ENCODE measurements at regions not wholly inside any gene's neighbourhood (a gene's known extent, or its start where the extent isn't known, plus 50 kb on each side); places are given as distances from the start of the nearest gene placed in this dataset.

DNA sequence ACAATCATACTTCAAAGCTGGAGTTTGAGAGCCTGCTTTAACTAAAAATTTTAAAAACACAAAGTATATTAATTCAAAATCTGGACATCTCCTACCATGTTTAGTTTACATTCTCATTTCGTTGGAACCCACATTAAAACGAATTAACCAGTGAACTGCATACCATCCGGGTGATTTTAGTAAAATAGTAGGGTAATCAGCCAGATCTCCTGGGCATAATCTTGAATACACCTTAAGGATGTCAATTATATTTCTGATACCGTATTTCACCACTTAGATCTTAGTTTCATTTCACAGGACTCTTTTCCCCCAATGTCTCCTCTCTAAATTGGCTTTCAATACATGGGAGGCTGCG is 175.6 kb upstream of the PFKP start:
- CTCF ChIA-PET, result no interaction called here
- TF ChIP-seq EZH2phosphoT487 (IDR thresholded peaks at IDR 0.05; ENCODE audit: borderline replicate concordance, low read length) (no peak), EZH2 (IDR thresholded peaks at IDR 0.05; ENCODE audit: low read length, unreplicated experiment) (no peak)
- TF ChIP-seq, protein P1, sequence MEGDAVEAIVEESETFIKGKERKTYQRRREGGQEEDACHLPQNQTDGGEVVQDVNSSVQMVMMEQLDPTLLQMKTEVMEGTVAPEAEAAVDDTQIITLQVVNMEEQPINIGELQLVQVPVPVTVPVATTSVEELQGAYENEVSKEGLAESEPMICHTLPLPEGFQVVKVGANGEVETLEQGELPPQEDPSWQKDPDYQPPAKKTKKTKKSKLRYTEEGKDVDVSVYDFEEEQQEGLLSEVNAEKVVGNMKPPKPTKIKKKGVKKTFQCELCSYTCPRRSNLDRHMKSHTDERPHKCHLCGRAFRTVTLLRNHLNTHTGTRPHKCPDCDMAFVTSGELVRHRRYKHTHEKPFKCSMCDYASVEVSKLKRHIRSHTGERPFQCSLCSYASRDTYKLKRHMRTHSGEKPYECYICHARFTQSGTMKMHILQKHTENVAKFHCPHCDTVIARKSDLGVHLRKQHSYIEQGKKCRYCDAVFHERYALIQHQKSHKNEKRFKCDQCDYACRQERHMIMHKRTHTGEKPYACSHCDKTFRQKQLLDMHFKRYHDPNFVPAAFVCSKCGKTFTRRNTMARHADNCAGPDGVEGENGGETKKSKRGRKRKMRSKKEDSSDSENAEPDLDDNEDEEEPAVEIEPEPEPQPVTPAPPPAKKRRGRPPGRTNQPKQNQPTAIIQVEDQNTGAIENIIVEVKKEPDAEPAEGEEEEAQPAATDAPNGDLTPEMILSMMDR (conservative IDR thresholded peaks at IDR 0.05; ENCODE audit: low read depth, low read length), result no peak
- Histone ChIP-seq H3K4me2 (ENCODE audit: low read length) (no peak overlapping the region), H2AFZ (ENCODE audit: low read length) (no peak overlapping the region), H3K36me3 (ENCODE audit: low read depth, low read length) (no peaks in the 10 kb centered on the region), H4K20me1 (ENCODE audit: low read length) (no peaks in the 10 kb centered on the region), H3K9ac (ENCODE audit: low read length) (no peak overlapping the region), H3K27me3 (ENCODE audit: low read length) (peaks cover 12% of the 10 kb centered on the region; the same call in 1 of the 2 replicates), H3K9me3 (ENCODE audit: low read length) (no peaks in the 10 kb centered on the region), H3K4me3 (ENCODE audit: low read length) (no peak overlapping the region), H3K79me2 (ENCODE audit: low read length) (no peaks in the 10 kb centered on the region), H3K9me2 (replicated peaks; ENCODE audit: low read length) (no peaks in the 10 kb centered on the region), H3K27ac (ENCODE audit: low read length) (no peak overlapping the region), H3K4me1 (ENCODE audit: insufficient read depth, low read length) (no peaks in the 10 kb centered on the region), H3F3A (ENCODE audit: low read length, unreplicated experiment) (no peaks in the 10 kb centered on the region)
- intact Hi-C loops (cut with micrococcal nuclease), result no loop called here
- DNase-seq (no peak), ATAC-seq (no peak)
- no TSS peak for BruUV-seq (replicated peaks)
- POLR2A ChIA-PET (ENCODE audit: unreplicated experiment), result no interaction called here

GRCh38 chr10:2891073-2891769 is 176.1 kb upstream of the PFKP start:
- TF ChIP-seq, protein P1 (conservative IDR thresholded peaks at IDR 0.05; ENCODE audit: low read depth, low read length), result no peak
- TF ChIP-seq EZH2phosphoT487 (IDR thresholded peaks at IDR 0.05; ENCODE audit: borderline replicate concordance, low read length), result no peak
- Histone ChIP-seq H3K4me3 (ENCODE audit: low read length) (no peak overlapping the region), H2AFZ (ENCODE audit: low read length) (no peak overlapping the region), H3K4me2 (ENCODE audit: low read length) (no peak overlapping the region), H3K9me2 (replicated peaks; ENCODE audit: low read length) (no peaks in the 10 kb centered on the region), H3K36me3 (ENCODE audit: low read depth, low read length) (no peaks in the 10 kb centered on the region), H3K27ac (ENCODE audit: low read length) (no peak overlapping the region), H4K20me1 (ENCODE audit: low read length) (no peaks in the 10 kb centered on the region), H3K79me2 (ENCODE audit: low read length) (no peaks in the 10 kb centered on the region), H3F3A (ENCODE audit: low read length, unreplicated experiment) (no peaks in the 10 kb centered on the region), H3K4me1 (ENCODE audit: insufficient read depth, low read length) (no peaks in the 10 kb centered on the region), H3K9me3 (ENCODE audit: low read length) (no peaks in the 10 kb centered on the region), H3K27me3 (ENCODE audit: low read length) (peaks cover 17% of the 10 kb centered on the region; the same call in 1 of the 2 replicates), H3K9ac (ENCODE audit: low read length) (no peak overlapping the region)
- DNase-seq, result no peak
- CTCF ChIA-PET, result no interaction called here
- POLR2A ChIA-PET (ENCODE audit: unreplicated experiment), result no interaction called here
- no TSS peak for BruUV-seq (replicated peaks)
- ATAC-seq, result no peak
- intact Hi-C loops (cut with micrococcal nuclease), result no loop called here

GRCh38 chr10:2890093-2890492 is 177.3 kb upstream of the PFKP start:
- no peak for ATAC-seq
- Histone ChIP-seq H3K9ac (ENCODE audit: low read length) (no peak overlapping the region), H3K4me1 (ENCODE audit: insufficient read depth, low read length) (no peaks in the 10 kb centered on the region), H2AFZ (ENCODE audit: low read length) (no peak overlapping the region), H3K36me3 (ENCODE audit: low read depth, low read length) (no peaks in the 10 kb centered on the region), H3F3A (ENCODE audit: low read length, unreplicated experiment) (no peaks in the 10 kb centered on the region), H3K79me2 (ENCODE audit: low read length) (no peaks in the 10 kb centered on the region), H3K4me3 (ENCODE audit: low read length) (no peak overlapping the region), H3K27me3 (ENCODE audit: low read length) (peaks cover 27% of the 10 kb centered on the region; the same call in 1 of the 2 replicates), H4K20me1 (ENCODE audit: low read length) (no peaks in the 10 kb centered on the region), H3K27ac (ENCODE audit: low read length) (no peak overlapping the region), H3K9me3 (ENCODE audit: low read length) (no peaks in the 10 kb centered on the region), H3K9me2 (replicated peaks; ENCODE audit: low read length) (no peaks in the 10 kb centered on the region), H3K4me2 (ENCODE audit: low read length) (no peak overlapping the region)
- intact Hi-C loops (cut with micrococcal nuclease), result no loop called here
- CTCF ChIA-PET, result no interaction called here
- no TSS peak for BruUV-seq (replicated peaks)
- POLR2A ChIA-PET (ENCODE audit: unreplicated experiment), result no interaction called here
- DNase-seq, result no peak
- TF ChIP-seq EZH2phosphoT487 (IDR thresholded peaks at IDR 0.05; ENCODE audit: borderline replicate concordance, low read length) (no peak), EZH2 (IDR thresholded peaks at IDR 0.05; ENCODE audit: low read length, unreplicated experiment) (no peak)
- TF ChIP-seq, protein P1 (conservative IDR thresholded peaks at IDR 0.05; ENCODE audit: low read depth, low read length), result no peak

All from PC-3 (cell line).